NCI-H2107 treated with DMSO at 0.1 percent for 48 hours (cell line): ENCODE measurements at regions not wholly inside any gene's neighbourhood (a gene's known extent, or its start where the extent isn't known, plus 50 kb on each side); places are given as distances from the start of the nearest gene placed in this dataset.

Experiments used
- DNase-seq: peaks from one replicate; lab custom pipeline; 2025; ENCODE audit not compliant: unreplicated experiment; lab: John Stamatoyannopoulos, UW

GRCh38 chr20:60240415-60240814, 282.2 kb downstream of the CDH26 start:
- no peak for DNase-seq

GRCh38 chr20:60240986-60241385, 282.8 kb downstream of the CDH26 start:
- no peak for DNase-seq

DNA sequence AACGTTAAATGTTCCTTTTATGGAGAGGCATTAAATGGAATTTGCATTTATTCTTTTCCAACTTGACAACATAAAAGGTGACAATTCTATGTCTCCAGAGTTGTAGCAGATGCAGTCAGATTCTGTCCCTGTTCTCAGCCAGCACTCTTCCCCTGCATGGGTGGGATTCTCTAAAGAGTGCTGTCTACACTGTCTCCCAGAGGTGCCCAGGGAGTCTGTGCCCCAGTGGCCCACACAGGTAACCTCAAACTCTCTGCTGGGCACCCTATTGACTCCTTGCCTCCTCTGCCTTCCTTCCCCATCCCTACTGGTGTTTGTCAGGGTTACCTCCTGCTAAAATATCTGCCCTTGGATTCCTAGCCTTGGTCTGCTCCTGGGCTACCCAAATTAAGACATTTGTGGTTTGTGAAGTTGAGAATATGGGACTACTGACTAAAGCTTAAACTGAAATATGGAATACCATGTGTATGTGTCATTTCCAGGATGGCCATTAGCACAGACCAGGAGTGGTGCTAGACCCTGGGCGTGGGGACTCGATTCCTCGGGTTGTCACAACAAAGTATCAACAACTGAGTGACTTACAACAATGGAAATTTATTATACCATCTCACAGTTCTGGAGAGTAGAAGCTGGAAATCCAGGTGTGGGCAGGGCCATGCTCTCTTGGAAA, 284.7 kb downstream of the CDH26 start:
- no peak for DNase-seq

DNA sequence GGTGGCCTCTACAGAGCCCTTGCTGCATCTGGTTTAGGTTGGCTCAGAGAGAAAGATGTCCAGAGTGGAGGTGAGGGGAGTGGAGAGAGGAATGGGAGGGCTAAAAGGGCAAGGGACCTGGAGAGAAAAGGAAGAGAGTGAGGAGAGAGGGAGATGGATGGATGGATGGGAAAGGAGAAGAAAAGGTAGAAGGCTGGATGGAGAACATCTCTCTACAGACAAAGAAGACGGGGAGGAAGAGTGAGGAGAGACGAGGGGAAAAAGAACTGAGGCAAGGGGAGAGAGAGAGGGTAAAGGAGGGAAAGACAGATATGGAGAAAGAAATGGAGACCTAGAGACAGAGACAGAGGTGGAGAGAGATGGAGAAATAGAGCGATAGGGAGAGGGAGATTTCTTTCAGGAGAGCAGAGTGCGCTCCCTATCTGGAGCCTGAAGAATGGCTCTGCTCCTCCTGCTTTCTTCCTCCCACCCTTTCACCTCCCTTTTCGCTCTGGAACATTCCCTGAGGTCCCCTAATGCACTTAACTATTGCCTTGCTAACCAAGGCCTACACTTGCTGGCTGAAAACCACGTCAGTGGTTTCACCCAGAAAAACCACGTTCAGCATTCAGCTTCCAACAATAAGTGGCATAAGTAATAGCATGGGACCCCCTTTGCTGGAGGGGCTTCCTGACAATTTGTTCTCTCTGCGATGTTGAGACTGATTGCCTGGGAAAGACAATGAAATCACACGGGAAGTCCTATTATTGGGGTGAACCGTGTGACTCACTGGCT, 286.3 kb downstream of the CDH26 start:
- DNase-seq: no peak

- no peak for DNase-seq
These were observed 288.5 kb downstream of the CDH26 start for GRCh38 chr20:60246751-60247150.

- no peak for DNase-seq
These were observed 291.2 kb downstream of the CDH26 start for GRCh38 chr20:60249436-60249835.

DNA sequence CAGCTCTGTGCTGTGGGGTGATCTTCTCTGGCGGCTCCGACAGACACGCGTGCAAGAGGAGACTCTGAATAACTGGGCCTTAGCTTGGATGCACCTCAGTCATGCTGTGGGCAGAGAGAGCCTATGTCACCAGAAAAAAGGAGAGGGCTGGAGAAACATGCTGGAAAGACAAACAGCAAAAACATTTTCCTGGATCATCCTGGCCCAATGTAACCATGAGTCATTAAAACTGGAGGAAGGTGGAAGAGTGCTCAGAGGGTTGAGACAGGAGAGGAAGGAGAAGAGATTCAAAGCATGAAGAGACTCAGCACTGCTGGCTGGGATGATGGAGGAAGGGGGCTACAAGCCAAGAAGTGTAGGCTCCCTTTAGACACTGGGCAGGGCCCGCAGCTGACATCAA, 292.0 kb downstream of the CDH26 start:
- DNase-seq: no peak

- DNase-seq: no peak
These were observed 294.6 kb downstream of the CDH26 start for GRCh38 chr20:60252866-60253265.

DNA sequence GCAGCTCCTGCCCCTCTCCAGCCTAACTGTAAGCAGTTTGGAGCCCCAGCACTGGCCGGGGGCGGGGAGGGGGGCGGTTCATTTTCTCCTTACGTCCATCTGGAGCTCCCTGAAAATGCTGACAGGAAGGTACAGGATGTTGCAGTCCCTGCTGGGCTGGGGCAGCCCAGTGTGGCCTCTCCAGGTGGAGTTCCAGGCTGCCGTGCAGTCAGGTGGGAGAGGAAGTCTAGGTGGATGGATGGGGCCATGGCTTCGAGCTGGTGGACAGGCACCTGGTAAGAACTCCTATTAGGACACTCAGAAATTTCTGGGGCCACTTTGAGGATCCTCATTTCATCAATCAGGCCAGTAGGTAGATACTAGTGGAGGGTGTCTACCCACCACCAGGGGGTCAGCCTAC, 295.2 kb downstream of the CDH26 start:
- no peak for DNase-seq

DNA sequence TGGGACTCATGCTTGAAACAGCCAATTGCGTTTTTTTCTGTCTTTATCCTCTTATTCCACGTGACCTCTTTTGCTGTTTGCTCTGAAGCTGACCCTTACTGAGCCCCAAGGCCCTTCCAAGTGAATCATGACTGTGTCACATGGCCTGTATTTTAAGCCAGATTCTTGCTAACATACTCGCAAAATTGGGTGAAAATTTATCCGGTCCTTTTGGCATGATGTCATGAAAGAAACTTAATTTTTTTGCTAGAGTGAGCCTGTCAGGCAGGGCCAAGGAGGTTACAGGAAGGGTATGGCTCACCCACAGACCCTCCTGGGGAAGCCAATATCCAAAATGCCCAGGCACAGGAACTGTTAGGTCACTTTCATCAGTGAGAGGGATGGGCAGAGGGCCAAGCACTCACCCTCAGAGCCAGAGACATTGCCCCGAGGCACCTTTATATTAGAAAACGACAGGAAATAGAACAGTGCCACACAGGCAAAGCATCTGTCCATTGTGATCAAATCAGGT, 296.7 kb downstream of the CDH26 start:
- no peak for DNase-seq

GRCh38 chr20:60255415-60255814, 297.2 kb downstream of the CDH26 start:
- peak; percentile 70 for DNase-seq

DNA sequence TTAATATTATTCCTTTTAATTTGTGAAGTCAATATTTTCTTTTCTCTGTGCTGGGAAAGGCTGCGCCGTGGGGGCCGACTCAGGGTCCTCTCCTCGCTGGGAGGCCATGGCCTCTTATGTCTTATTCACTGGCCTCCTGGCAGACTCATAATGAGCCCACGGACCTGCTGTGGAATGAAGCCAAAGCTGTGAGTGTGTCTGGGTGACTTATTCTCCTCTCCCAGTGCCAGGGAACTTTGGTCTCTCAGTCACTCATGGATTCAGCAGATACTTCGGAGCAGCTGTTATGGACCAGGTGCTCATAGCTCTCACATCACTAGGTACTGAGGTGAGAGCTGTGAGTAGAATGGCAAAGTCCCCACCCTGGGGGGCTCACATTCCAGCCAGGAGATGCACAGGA, 297.6 kb downstream of the CDH26 start:
- no peak for DNase-seq

DNA sequence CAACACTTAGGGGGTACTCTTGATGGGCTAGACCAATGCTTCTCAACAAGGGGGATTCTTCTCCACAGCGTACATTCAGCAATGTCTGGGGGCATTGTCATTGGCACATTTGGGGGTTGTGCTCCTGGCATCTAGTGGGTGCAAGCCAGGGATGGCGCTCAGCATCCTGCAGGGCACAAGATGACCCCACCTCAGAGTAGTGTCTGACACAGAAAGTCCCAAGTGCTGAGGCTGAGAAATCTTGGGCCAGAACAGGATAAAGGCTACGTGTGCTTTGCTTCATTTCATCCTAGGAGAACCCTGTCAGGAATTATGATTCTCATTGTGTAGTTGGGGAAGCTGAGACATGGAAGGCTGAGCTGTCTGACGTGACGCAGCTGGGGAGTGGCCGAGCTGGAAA, 298.6 kb downstream of the CDH26 start:
- DNase-seq: no peak

- no peak for DNase-seq
These were observed 299.4 kb downstream of the CDH26 start for GRCh38 chr20:60257671-60258070.

DNA sequence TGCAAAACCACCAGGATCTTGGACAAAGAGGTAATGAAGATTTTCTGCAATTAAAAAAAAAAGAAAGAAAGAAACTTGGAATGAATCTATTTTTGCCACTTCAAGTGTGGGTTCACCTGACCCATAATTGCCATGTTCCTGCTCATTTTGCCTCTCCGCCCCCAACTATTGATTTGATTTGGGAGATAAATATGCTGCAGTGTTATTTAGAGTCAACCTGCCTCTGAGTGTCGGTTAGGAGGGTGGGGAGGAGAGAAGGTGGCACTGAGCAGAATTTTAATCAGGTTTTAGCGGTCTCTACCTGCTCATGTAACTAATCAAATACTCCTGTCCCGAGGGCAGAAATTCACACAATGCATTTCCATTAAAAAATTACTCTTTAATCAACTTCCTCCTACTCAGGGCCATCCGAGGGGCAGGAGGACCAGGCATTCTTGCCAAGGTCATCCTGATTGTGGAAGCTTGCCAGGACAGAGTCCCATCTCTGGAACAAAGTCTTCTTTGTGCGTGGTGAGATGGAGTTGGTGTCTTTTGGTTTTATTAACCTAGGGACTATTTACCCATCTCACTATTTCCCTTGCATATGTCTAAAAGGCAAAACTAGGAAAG, 300.1 kb downstream of the CDH26 start:
- DNase-seq: no peak

DNA sequence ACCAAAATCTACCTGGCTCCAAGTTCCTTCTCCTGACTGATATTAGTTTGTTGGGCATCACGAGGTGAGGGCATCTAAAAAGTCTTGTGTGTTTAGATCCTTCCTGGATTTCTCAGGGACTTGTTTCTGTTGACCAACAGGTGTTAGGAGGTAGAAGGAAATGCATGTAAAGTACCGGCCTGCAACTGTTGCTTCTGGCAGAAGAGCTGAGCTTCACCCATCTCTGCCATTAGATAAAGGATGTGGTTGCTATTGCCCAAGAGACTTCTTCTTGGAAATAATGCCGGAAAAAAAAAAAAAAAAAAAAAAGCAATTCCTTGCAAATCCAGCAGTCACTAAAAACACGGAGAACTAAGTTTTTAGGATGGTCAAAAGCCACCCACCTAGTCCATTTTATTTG, 303.1 kb downstream of the CDH26 start:
- DNase-seq: no peak

GRCh38 chr20:60262967-60263603, 304.9 kb downstream of the CDH26 start:
- DNase-seq: no peak

GRCh38 chr20:60263725-60264709, 305.8 kb downstream of the CDH26 start:
- DNase-seq: no peak

GRCh38 chr20:60266177-60266823, 308.1 kb downstream of the CDH26 start:
- DNase-seq: no peak

DNA sequence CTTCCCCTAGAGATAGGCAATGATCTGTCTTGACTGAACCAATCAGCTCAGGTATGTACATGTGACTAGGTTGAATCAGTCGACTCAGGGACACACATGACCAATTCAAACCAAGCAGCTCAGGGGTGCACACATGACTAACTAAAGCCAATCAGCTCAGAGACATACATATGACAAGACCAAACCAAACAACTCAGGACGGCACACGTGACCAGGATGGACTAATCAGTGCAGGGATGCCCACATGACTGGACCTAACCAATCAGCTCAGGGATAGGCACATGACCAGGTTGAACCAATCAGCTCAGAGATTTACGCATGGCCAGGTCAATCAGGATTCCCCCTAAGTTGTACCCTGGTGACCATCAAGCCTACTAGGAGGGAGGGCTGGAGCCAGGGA, 310.3 kb downstream of the CDH26 start:
- no peak for DNase-seq
